Mesenchymal stem cell (in vitro differentiated cells and primary cell): ENCODE measurements at regions not wholly inside any gene's neighbourhood (a gene's known extent, or its start where the extent isn't known, plus 50 kb on each side); places are given as distances from the start of the nearest gene placed in this dataset.
"Not testable (repeated sequence)": the region's sequence is repeated elsewhere in the genome, so short reads cannot be mapped to it uniquely, and the experiment has no call there.

Source experiments
- DNase-seq: peaks from one replicate; pipeline ENCODE4 v3.0.0-alpha.2; 2013
- H2AFZ ChIP-seq: one replicate; pipeline ENCODE4 v1.6.1; 2013; ENCODE audit warnings: low read depth, mild to moderate bottlenecking, control low read depth, inconsistent platforms, low read length, moderate library complexity
- H2AK5ac ChIP-seq: 2 replicates; pipeline ENCODE4 v1.6.1; 2013; ENCODE audit warnings: low read length, moderate library complexity, mild to moderate bottlenecking, inconsistent platforms; ENCODE audit not compliant: severe bottlenecking
- H2BK120ac ChIP-seq: one replicate; pipeline ENCODE4 v1.6.1; 2013; ENCODE audit warnings: low read depth, mild to moderate bottlenecking, inconsistent platforms, low read length, moderate library complexity
- H2BK12ac ChIP-seq, 2 experiments: one replicate each; pipeline ENCODE4 v1.6.1; 2013; ENCODE audit warnings: inconsistent platforms in 2 of 2, low read length in 2 of 2, mild to moderate bottlenecking in 2 of 2, moderate library complexity in 2 of 2, control low read depth in 1 of 2
- H2BK15ac ChIP-seq: one replicate; pipeline ENCODE4 v1.6.1; 2013; ENCODE audit warnings: mild to moderate bottlenecking, low read depth, inconsistent platforms; ENCODE audit not compliant: poor library complexity, severe bottlenecking
- H2BK5ac ChIP-seq: 2 replicates; pipeline ENCODE4 v1.6.1; 2013; ENCODE audit warnings: low read depth, mild to moderate bottlenecking, low read length, control low read depth, inconsistent platforms; ENCODE audit not compliant: poor library complexity, severe bottlenecking
- H3K14ac ChIP-seq, 2 experiments: one replicate each; pipeline ENCODE4 v1.6.1; 2013; ENCODE audit warnings: inconsistent platforms in 2 of 2, low read length in 2 of 2, control low read depth in 1 of 2, mild to moderate bottlenecking in 1 of 2, moderate library complexity in 1 of 2
- H3K18ac ChIP-seq, 2 experiments: one replicate each; pipeline ENCODE4 v1.6.1; 2013; ENCODE audit warnings: inconsistent platforms in 2 of 2, low read length in 2 of 2, control low read depth in 1 of 2, low read depth in 1 of 2, mild to moderate bottlenecking in 1 of 2
- H3K23ac ChIP-seq, 2 experiments: one replicate each; pipeline ENCODE4 v1.6.1; 2013; ENCODE audit warnings: inconsistent platforms in 2 of 2, low read length in 2 of 2, mild to moderate bottlenecking in 2 of 2, moderate library complexity in 2 of 2, control low read depth in 1 of 2
- H3K27ac ChIP-seq: 2 replicates; pipeline ENCODE4 v1.5.1; 2013; ENCODE audit warnings: mild to moderate bottlenecking, moderate library complexity, low read length, control low read depth, inconsistent platforms; ENCODE audit not compliant: poor library complexity, severe bottlenecking
- H3K27me3 ChIP-seq, 2 experiments: 2 replicates each; pipeline versions ENCODE4 v1.6.1 to v1.7.0; 2013; ENCODE audit warnings: low read length in 2 of 2, mild to moderate bottlenecking in 2 of 2, moderate library complexity in 2 of 2, control low read depth in 1 of 2, inconsistent platforms in 1 of 2; ENCODE audit not compliant: control insufficient read depth in 1 of 2, insufficient read depth in 1 of 2
- H3K36me3 ChIP-seq, 2 experiments: 2 replicates each; pipeline versions ENCODE4 v1.6.1 to v1.7.0; 2013; ENCODE audit warnings: low read length in 2 of 2, control low read depth in 1 of 2, inconsistent platforms in 1 of 2, low read depth in 1 of 2, mild to moderate bottlenecking in 1 of 2; ENCODE audit not compliant: insufficient read depth in 2 of 2, control insufficient read depth in 1 of 2
- H3K4ac ChIP-seq, 2 experiments: one replicate each; pipeline ENCODE4 v1.6.1; 2013; ENCODE audit warnings: inconsistent platforms in 2 of 2, low read length in 2 of 2, mild to moderate bottlenecking in 2 of 2, moderate library complexity in 2 of 2, control low read depth in 1 of 2, low read depth in 1 of 2
- H3K4me1 ChIP-seq: 2 replicates; pipeline ENCODE4 v1.6.1; 2013; ENCODE audit warnings: low read depth, low read length, control low read depth; ENCODE audit not compliant: control insufficient read depth, insufficient read depth
- H3K4me2 ChIP-seq: 2 replicates; pipeline ENCODE4 v1.6.1; 2013; ENCODE audit warnings: low read length, mild to moderate bottlenecking, inconsistent platforms; ENCODE audit not compliant: poor library complexity, severe bottlenecking
- H3K4me3 ChIP-seq, 2 experiments: 2 replicates each; pipeline versions ENCODE4 v1.5.1 to v1.7.0; 2013; ENCODE audit warnings: low read length in 2 of 2, mild to moderate bottlenecking in 2 of 2, control low read depth in 1 of 2, low read depth in 1 of 2; ENCODE audit not compliant: insufficient read depth in 1 of 2
- H3K79me1 ChIP-seq: replicated peaks from 2 replicates; pipeline ENCODE4 v1.6.1; 2013; ENCODE audit warnings: mild to moderate bottlenecking, control low read depth, low read length, inconsistent platforms; ENCODE audit not compliant: poor library complexity, severe bottlenecking
- H3K9ac ChIP-seq: 2 replicates; pipeline ENCODE4 v1.7.0; 2013; ENCODE audit warnings: mild to moderate bottlenecking, low read length, moderate library complexity
- H3K9me3 ChIP-seq: 2 replicates; pipeline ENCODE4 v1.7.0; 2013; ENCODE audit warnings: mild to moderate bottlenecking, low read length; ENCODE audit not compliant: control insufficient read depth
- H4K8ac ChIP-seq: one replicate; pipeline ENCODE4 v1.6.1; 2013; ENCODE audit warnings: inconsistent platforms, mild to moderate bottlenecking, low read length, moderate library complexity
- H4K91ac ChIP-seq: one replicate; pipeline ENCODE4 v1.6.1; 2013; ENCODE audit warnings: mild to moderate bottlenecking, low read length, inconsistent platforms
- WGBS: methylation state at CpG from one replicate; pipeline ENCODE4 v1.1.7; 2013; ENCODE audit warnings: mixed read lengths; 5-methylcytosine and 5-hydroxymethylcytosine counted together

DNA sequence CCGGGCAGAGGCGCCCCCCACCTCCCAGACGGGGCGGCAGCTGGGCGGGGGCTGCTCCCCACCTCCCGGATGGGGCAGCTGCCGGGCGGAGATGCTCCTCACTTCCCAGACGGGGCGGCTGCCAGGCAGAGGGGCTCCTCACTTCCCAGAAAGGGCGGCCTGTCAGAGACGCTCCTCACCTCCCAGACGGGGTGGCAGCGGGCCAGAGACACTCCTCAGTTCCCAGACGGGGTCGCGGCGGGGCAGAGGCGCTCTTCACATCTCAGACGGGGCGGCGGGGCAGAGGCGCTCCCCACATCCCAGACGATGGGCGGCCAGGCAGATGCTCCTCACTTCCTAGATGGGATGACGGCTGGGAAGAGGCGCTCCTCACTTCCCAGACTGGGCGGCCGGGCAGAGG, 1337.9 kb downstream of the BRINP3 start:
- not testable (repeated sequence) for H3K18ac ChIP-seq, H3K36me3 ChIP-seq, H3K9me3 ChIP-seq, H2BK5ac ChIP-seq, H3K9ac ChIP-seq, H2BK15ac ChIP-seq, H3K4me1 ChIP-seq, H2AFZ ChIP-seq, H3K4me2 ChIP-seq, H3K4me3 ChIP-seq, H3K23ac ChIP-seq, H2AK5ac ChIP-seq, H2BK120ac ChIP-seq, H3K79me1 ChIP-seq, H3K27me3 ChIP-seq, H4K91ac ChIP-seq, DNase-seq, H3K4ac ChIP-seq, H2BK12ac ChIP-seq, H3K27ac ChIP-seq, H4K8ac ChIP-seq, H3K14ac ChIP-seq
- 96% methylated on average over 29 of the region's 29 CpGs for WGBS

DNA sequence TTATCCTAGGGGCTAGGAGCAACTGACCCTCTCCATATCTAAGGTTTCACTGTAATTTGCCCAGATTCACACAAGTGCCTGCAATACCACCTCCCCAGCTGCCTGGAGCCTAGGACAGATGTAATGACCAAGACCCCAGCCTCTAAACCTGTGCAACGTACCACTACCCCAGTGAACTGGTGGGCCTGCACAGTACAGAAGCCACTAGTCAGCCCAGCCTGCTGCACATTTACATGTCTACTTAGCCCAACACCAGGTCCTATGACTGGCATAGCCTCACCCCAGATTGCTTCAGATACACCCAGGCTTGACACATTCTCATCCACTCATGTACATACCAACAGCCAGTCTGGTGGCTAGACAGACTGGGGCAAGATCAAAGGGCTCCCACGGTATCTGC, 1336.6 kb downstream of the BRINP3 start:
- H3K9ac ChIP-seq = no peak overlapping the region
- H3K18ac ChIP-seq = no peak overlapping the region
- H4K8ac ChIP-seq = no peak overlapping the region
- no peak overlapping the region for H2AFZ ChIP-seq
- no peak overlapping the region for H2BK15ac ChIP-seq
- no peaks in the 10 kb centered on the region for H3K79me1 ChIP-seq
- peaks cover 6% of the 10 kb centered on the region for H3K9me3 ChIP-seq
- WGBS = 49% methylated on average over 2 of the region's 2 CpGs
- H2BK12ac ChIP-seq = no peak overlapping the region
- H3K14ac ChIP-seq = no peak overlapping the region
- no peak overlapping the region for H3K27ac ChIP-seq
- no peak overlapping the region for H3K4me2 ChIP-seq
- no peak overlapping the region for H2AK5ac ChIP-seq
- no peak overlapping the region for H3K4me3 ChIP-seq
- no peak for DNase-seq
- H3K36me3 ChIP-seq = no peaks in the 10 kb centered on the region
- no peaks in the 10 kb centered on the region for H3K27me3 ChIP-seq
- H2BK5ac ChIP-seq = no peak overlapping the region
- H3K4ac ChIP-seq = no peak overlapping the region
- H3K23ac ChIP-seq = no peak overlapping the region
- H4K91ac ChIP-seq = no peak overlapping the region
- no peak overlapping the region for H2BK120ac ChIP-seq
- H3K4me1 ChIP-seq = no peaks in the 10 kb centered on the region

DNA sequence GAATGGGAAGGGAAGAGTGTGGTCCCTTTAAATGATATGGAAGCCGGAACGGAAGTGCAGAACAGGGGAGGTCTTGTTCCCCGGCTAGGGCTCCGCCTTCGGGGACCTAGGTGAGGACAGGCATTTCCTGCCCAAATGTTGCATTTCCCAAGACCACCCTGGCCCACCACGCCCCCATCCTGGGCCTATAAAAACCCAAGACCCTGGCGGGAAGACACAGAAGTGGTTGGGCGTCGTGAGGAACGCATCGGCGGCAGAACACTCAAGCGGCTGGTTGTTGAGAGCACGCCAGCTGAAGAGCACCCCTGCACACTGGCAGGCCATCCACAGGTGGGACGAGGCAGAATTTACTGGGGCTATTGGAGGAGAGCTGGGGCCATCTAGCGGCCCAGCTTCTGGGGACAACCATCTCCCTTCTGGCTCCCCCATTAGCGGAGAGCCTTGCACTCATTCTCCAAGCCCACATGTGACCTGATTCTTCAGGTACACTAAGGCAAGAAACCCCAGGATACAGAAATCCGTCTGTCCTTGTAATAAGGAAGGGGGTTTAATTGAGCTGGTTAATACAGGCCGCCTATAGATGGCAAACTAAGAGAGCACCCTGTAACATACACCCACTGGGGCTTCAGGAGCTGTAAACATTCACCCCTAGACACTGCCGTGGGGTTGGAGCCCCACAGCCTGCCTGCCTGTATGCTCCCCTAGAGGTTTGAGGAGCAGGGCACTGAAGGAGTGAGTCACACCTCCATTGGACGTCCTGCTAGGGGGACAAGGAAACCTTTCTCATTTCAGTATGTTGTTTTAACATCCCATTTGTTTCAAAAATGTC, 1327.9 kb downstream of the BRINP3 start:
- no peak overlapping the region for H3K23ac ChIP-seq
- no peak overlapping the region for H3K4me2 ChIP-seq
- no peak overlapping the region for H2BK5ac ChIP-seq
- DNase-seq = no peak
- H3K18ac ChIP-seq = no peak overlapping the region
- H3K27me3 ChIP-seq = no peaks in the 10 kb centered on the region
- H3K4me1 ChIP-seq = no peaks in the 10 kb centered on the region
- no peaks in the 10 kb centered on the region for H3K79me1 ChIP-seq
- no peaks in the 10 kb centered on the region for H3K9me3 ChIP-seq
- H4K8ac ChIP-seq = no peak overlapping the region
- H3K36me3 ChIP-seq = no peaks in the 10 kb centered on the region
- no peak overlapping the region for H4K91ac ChIP-seq
- H2BK12ac ChIP-seq = no peak overlapping the region
- H2AK5ac ChIP-seq = no peak overlapping the region
- H3K4me3 ChIP-seq = no peak overlapping the region
- no peak overlapping the region for H3K4ac ChIP-seq
- no peak overlapping the region for H3K9ac ChIP-seq
- H2BK15ac ChIP-seq = no peak overlapping the region
- no peak overlapping the region for H2AFZ ChIP-seq
- H3K14ac ChIP-seq = no peak overlapping the region
- H3K27ac ChIP-seq = no peak overlapping the region
- WGBS = 60% methylated on average over 18 of the region's 21 CpGs
- no peak overlapping the region for H2BK120ac ChIP-seq

DNA sequence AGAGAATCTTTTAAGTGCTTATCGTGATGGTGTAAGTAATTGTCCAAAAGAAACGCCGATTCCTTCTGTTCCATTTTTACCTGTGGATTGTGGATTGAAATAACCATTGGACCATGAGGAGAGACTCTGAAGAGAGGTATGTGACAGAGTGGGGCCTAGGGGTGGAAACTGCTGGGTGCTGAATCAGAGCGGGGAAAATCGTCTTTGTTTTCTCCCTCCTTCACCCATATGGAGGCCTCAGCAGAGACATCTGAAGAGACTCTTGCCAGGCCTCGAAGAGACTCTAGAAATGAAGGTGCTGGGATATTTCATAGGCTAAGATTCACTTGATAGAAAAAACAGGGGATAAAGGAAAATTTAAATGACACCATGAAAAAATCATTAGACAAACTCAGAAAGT, 1327.0 kb downstream of the BRINP3 start:
- H3K36me3 ChIP-seq = no peaks in the 10 kb centered on the region
- H2AFZ ChIP-seq = no peak overlapping the region
- H2BK120ac ChIP-seq = no peak overlapping the region
- H3K14ac ChIP-seq = no peak overlapping the region
- peaks cover under 1% of the 10 kb centered on the region for H3K9me3 ChIP-seq
- no peak overlapping the region for H3K23ac ChIP-seq
- no peak for DNase-seq
- no peak overlapping the region for H2BK12ac ChIP-seq
- H3K4ac ChIP-seq = no peak overlapping the region
- no peak overlapping the region for H3K18ac ChIP-seq
- no peak overlapping the region for H3K4me3 ChIP-seq
- H3K27ac ChIP-seq = no peak overlapping the region
- H3K27me3 ChIP-seq = no peaks in the 10 kb centered on the region
- no peak overlapping the region for H3K4me2 ChIP-seq
- H2BK15ac ChIP-seq = no peak overlapping the region
- no peak overlapping the region for H3K9ac ChIP-seq
- no peak overlapping the region for H4K8ac ChIP-seq
- no peaks in the 10 kb centered on the region for H3K79me1 ChIP-seq
- no peak overlapping the region for H2BK5ac ChIP-seq
- 91% methylated on average over 5 of the region's 6 CpGs for WGBS
- H2AK5ac ChIP-seq = no peak overlapping the region
- no peaks in the 10 kb centered on the region for H3K4me1 ChIP-seq
- no peak overlapping the region for H4K91ac ChIP-seq
